ENCODE measurements at regions not wholly inside any gene's neighbourhood (a gene's known extent, or its start where the extent isn't known, plus 50 kb on each side); places are given as distances from the start of the nearest gene placed in this dataset.

- TF ChIP-seq CTCF (IDR thresholded peaks at IDR 0.05; ENCODE audit: borderline replicate concordance, control extremely low read depth, extremely low read depth, insufficient read depth, missing control alignments): no peak
- in situ Hi-C loops (cut with MboI; ENCODE audit: low sequenced_read_pairs, unreplicated experiment): no loop called here
- no peak for DNase-seq (ENCODE audit: low spot score)
Observed at GRCh38 chr20:40218316-40218969, 470.6 kb downstream of the MAFB start.

- in situ Hi-C loops (cut with MboI; ENCODE audit: low sequenced_read_pairs, unreplicated experiment): no loop called here
- no peak for DNase-seq (ENCODE audit: low spot score)
- no peak for TF ChIP-seq CTCF (IDR thresholded peaks at IDR 0.05; ENCODE audit: borderline replicate concordance, control extremely low read depth, extremely low read depth, insufficient read depth, missing control alignments)
Observed at GRCh38 chr20:40207655-40208054, 481.4 kb downstream of the MAFB start.

GRCh38 chr20:40205971-40206370 is 483.1 kb downstream of the MAFB start:
- TF ChIP-seq CTCF (IDR thresholded peaks at IDR 0.05; ENCODE audit: borderline replicate concordance, control extremely low read depth, extremely low read depth, insufficient read depth, missing control alignments): no peak
- in situ Hi-C loops (cut with MboI; ENCODE audit: low sequenced_read_pairs, unreplicated experiment): no loop called here

GRCh38 chr20:40203032-40203431 is 486.0 kb downstream of the MAFB start:
- in situ Hi-C loops (cut with MboI; ENCODE audit: low sequenced_read_pairs, unreplicated experiment): no loop called here
- TF ChIP-seq CTCF (IDR thresholded peaks at IDR 0.05; ENCODE audit: borderline replicate concordance, control extremely low read depth, extremely low read depth, insufficient read depth, missing control alignments): no peak
- DNase-seq (ENCODE audit: low spot score): no peak

More at GRCh38 chr20:40205971-40206370, 483.1 kb downstream of the MAFB start:
- DNase-seq (ENCODE audit: low spot score): no peak

GRCh38 chr20:40197691-40198090 is 491.3 kb downstream of the MAFB start:
- no peak for DNase-seq (ENCODE audit: low spot score)
- no peak for TF ChIP-seq CTCF (IDR thresholded peaks at IDR 0.05; ENCODE audit: borderline replicate concordance, control extremely low read depth, extremely low read depth, insufficient read depth, missing control alignments)
- in situ Hi-C loops (cut with MboI; ENCODE audit: low sequenced_read_pairs, unreplicated experiment): no loop called here

GRCh38 chr20:40196846-40197436 is 492.1 kb downstream of the MAFB start:
- no peak for DNase-seq (ENCODE audit: low spot score)
- in situ Hi-C loops (cut with MboI; ENCODE audit: low sequenced_read_pairs, unreplicated experiment): no loop called here
- no peak for TF ChIP-seq CTCF (IDR thresholded peaks at IDR 0.05; ENCODE audit: borderline replicate concordance, control extremely low read depth, extremely low read depth, insufficient read depth, missing control alignments)
